ENCODE measurements at regions not wholly inside any gene's neighbourhood (a gene's known extent, or its start where the extent isn't known, plus 50 kb on each side); places are given as distances from the start of the nearest gene placed in this dataset.

DNA sequence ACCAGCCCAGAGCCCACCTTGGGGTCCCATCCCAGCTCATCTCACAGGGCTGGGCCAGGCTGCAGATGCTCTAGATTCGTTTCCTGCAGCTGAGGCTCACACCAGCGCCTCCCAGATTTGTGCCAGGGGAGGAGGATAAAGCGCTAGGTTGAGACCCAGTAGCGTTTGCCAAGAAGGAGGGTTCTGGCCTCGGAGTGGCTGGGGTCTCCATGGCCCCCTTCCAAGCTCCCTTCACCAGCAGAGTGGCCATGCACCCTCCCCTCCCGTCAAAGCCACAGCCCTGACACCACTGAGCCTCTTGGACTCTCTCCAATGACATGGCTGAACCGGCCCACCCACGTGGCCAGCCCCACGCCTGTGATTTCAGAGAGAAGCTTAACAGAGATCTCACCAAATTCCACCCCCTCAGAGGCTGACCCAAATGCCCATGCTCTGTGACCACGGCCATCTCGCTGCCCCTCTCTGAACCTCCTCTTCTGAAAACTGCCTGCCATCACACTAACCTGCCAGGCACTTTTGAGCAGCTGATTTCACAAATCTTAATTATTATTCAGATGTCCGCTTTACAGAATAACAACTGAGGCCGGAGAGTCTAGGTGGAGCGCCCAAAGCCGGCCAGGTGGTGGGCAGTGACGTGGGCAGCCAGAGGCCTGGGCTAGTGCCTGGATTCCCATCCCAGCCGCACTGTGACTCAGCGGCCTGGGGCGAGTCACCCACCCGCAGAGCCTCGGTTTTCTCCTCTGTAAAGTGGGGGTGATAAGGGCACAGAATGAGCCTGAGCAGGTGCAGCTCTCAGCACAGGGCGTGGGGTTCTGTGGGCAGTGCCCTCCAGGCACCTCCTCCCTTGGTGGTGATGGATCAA, 155.7 kb downstream of the C9orf50 start:
- Histone ChIP-seq H3K27me3 (ENCODE audit: insufficient read depth, low read depth) (no peaks in the 10 kb centered on the region), H3F3A (ENCODE audit: insufficient read depth, low read depth) (peaks cover 13% of the 10 kb centered on the region), H3K79me2 (ENCODE audit: low read depth) (no peaks in the 10 kb centered on the region), H3K4me1 (replicated peaks; ENCODE audit: insufficient read depth) (peaks cover 36% of the 10 kb centered on the region), H2AFZ (no peak overlapping the region), H3K4me2 (no peak overlapping the region), H3K4me3 (no peak overlapping the region), H3K9me3 (ENCODE audit: insufficient read depth, low read depth) (no peaks in the 10 kb centered on the region), H3K9me2 (ENCODE audit: insufficient read depth) (no peaks in the 10 kb centered on the region), H3K36me3 (ENCODE audit: low read depth) (no peaks in the 10 kb centered on the region), H3K27ac (no peak overlapping the region), H4K20me1 (ENCODE audit: insufficient read depth) (no peaks in the 10 kb centered on the region)
- POLR2A ChIA-PET (ENCODE audit: unreplicated experiment), result interaction anchor here (0.6 kb wide), 2 partner anchors 12 to 634 kb away, joined by 4 to 20 read pairs; no protein-coding TSS in a partner anchor
- DNase-seq, result no peak
- CTCF ChIA-PET, result interaction anchor here (0.5 kb wide), 1 partner anchor 23 kb away, joined by 13 read pairs; no protein-coding TSS in a partner anchor
- BruUV-seq (replicated peaks), result no TSS peak
- intact Hi-C loops (cut with micrococcal nuclease; ENCODE audit: unreplicated experiment), result no loop called here
- no peak for TF ChIP-seq EZH2 (IDR thresholded peaks at IDR 0.05; ENCODE audit: low read depth)
- TF ChIP-seq, protein P1, sequence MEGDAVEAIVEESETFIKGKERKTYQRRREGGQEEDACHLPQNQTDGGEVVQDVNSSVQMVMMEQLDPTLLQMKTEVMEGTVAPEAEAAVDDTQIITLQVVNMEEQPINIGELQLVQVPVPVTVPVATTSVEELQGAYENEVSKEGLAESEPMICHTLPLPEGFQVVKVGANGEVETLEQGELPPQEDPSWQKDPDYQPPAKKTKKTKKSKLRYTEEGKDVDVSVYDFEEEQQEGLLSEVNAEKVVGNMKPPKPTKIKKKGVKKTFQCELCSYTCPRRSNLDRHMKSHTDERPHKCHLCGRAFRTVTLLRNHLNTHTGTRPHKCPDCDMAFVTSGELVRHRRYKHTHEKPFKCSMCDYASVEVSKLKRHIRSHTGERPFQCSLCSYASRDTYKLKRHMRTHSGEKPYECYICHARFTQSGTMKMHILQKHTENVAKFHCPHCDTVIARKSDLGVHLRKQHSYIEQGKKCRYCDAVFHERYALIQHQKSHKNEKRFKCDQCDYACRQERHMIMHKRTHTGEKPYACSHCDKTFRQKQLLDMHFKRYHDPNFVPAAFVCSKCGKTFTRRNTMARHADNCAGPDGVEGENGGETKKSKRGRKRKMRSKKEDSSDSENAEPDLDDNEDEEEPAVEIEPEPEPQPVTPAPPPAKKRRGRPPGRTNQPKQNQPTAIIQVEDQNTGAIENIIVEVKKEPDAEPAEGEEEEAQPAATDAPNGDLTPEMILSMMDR (conservative IDR thresholded peaks at IDR 0.05), result no peak

DNA sequence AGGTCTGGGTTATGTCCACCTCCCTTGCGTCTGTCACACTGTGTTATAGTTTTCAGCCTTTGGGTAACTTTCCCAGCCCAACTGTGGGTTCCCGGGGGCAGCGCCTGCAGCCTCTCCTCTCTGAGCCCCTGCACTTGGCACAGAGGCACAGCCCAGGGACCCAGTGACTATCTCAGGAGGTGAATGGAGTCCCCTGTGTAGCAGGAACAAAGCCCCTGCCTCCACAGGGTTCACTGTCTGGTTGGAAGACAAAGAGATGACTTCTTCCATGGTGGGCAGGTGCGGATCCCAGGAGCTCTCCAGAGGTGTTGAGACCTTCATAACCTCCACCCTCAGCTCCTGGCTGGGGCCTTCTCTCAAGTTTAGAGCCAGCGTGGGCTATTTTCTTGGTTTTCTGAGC, 156.9 kb downstream of the C9orf50 start:
- Histone ChIP-seq H3K4me2 (no peak overlapping the region), H3K4me1 (replicated peaks; ENCODE audit: insufficient read depth) (peaks cover 44% of the 10 kb centered on the region), H3K9me2 (ENCODE audit: insufficient read depth) (no peaks in the 10 kb centered on the region), H3K79me2 (ENCODE audit: low read depth) (no peaks in the 10 kb centered on the region), H3K27ac (no peak overlapping the region), H3K36me3 (ENCODE audit: low read depth) (no peaks in the 10 kb centered on the region), H3K4me3 (no peak overlapping the region), H2AFZ (no peak overlapping the region), H4K20me1 (ENCODE audit: insufficient read depth) (no peaks in the 10 kb centered on the region), H3K27me3 (ENCODE audit: insufficient read depth, low read depth) (no peaks in the 10 kb centered on the region), H3K9me3 (ENCODE audit: insufficient read depth, low read depth) (no peaks in the 10 kb centered on the region), H3F3A (ENCODE audit: insufficient read depth, low read depth) (peaks cover 9% of the 10 kb centered on the region)
- ChIA-PET POLR2A (ENCODE audit: unreplicated experiment) (interaction anchor here (0.6 kb wide), 1 partner anchor 203 kb away, joined by 12 read pairs; no protein-coding TSS in a partner anchor), CTCF (interaction anchor here (1.1 kb wide), 1 partner anchor 104 kb away, joined by 3 read pairs; no protein-coding TSS in a partner anchor)
- no peak for DNase-seq
- intact Hi-C loops (cut with micrococcal nuclease; ENCODE audit: unreplicated experiment), result no loop called here
- TF ChIP-seq, protein P1 (conservative IDR thresholded peaks at IDR 0.05), result no peak
- no peak for TF ChIP-seq EZH2 (IDR thresholded peaks at IDR 0.05; ENCODE audit: low read depth)
- no TSS peak for BruUV-seq (replicated peaks)

DNA sequence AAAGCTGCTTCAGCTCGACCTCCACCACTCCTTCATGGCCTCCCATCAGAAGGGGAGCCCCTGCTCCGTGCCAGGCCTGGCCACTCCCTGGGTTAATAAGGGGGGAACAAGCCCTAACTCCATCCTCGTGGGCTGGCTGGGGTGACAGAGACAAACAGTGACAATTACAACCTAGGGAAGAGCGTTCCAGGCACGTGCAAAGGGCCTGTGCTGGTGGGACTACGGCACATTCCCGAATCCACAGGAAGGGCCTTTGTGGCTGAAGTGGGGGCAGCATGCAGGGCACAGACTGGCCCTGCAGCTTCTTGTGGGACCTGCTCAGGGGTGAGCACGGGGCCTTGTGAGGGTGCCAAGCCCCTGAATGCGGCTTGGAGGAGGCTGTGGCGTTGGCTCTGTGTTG, 157.4 kb downstream of the C9orf50 start:
- no peak for TF ChIP-seq EZH2 (IDR thresholded peaks at IDR 0.05; ENCODE audit: low read depth)
- TF ChIP-seq, protein P1 (conservative IDR thresholded peaks at IDR 0.05), result no peak
- intact Hi-C loops (cut with micrococcal nuclease; ENCODE audit: unreplicated experiment), result no loop called here
- ChIA-PET CTCF (no interaction called here), POLR2A (ENCODE audit: unreplicated experiment) (no interaction called here)
- Histone ChIP-seq H3F3A (ENCODE audit: insufficient read depth, low read depth) (peaks cover 9% of the 10 kb centered on the region), H3K9me3 (ENCODE audit: insufficient read depth, low read depth) (no peaks in the 10 kb centered on the region), H3K4me3 (no peak overlapping the region), H3K9me2 (ENCODE audit: insufficient read depth) (no peaks in the 10 kb centered on the region), H3K4me2 (no peak overlapping the region), H3K36me3 (ENCODE audit: low read depth) (no peaks in the 10 kb centered on the region), H3K27me3 (ENCODE audit: insufficient read depth, low read depth) (no peaks in the 10 kb centered on the region), H4K20me1 (ENCODE audit: insufficient read depth) (no peaks in the 10 kb centered on the region), H3K27ac (no peak overlapping the region), H3K4me1 (replicated peaks; ENCODE audit: insufficient read depth) (peaks cover 49% of the 10 kb centered on the region), H2AFZ (no peak overlapping the region), H3K79me2 (ENCODE audit: low read depth) (no peaks in the 10 kb centered on the region)
- no TSS peak for BruUV-seq (replicated peaks)
- no peak for DNase-seq
